Activated naive CD4-positive, alpha-beta T cell treated with anti-CD3 and anti-CD28 coated beads, Interleukin-2, amount 50 U/mL, for 24 hours (primary cell): ENCODE measurements at regions not wholly inside any gene's neighbourhood (a gene's known extent, or its start where the extent isn't known, plus 50 kb on each side); places are given as distances from the start of the nearest gene placed in this dataset.
"Not testable (repeated sequence)": the region's sequence is repeated elsewhere in the genome, so short reads cannot be mapped to it uniquely, and the experiment has no call there.

Source experiments
- H3K27ac Mint-ChIP-seq: one replicate; pipeline ENCODE4 v1.8.0; 2021; ENCODE audit warnings: mild to moderate bottlenecking, mixed read lengths
- H3K27me3 Mint-ChIP-seq: one replicate; pipeline ENCODE4 v1.8.0; 2021; ENCODE audit warnings: mixed read lengths
- H3K36me3 Mint-ChIP-seq: one replicate; pipeline ENCODE4 v1.8.0; 2021; ENCODE audit warnings: mixed read lengths
- H3K4me1 Mint-ChIP-seq: one replicate; pipeline ENCODE4 v1.8.0; 2021; ENCODE audit warnings: mixed read lengths
- H3K4me3 Mint-ChIP-seq: one replicate; pipeline ENCODE4 v1.8.0; 2021; ENCODE audit warnings: mild to moderate bottlenecking, mixed read lengths
- H3K9me3 Mint-ChIP-seq: one replicate; pipeline ENCODE4 v1.8.0; 2021; ENCODE audit warnings: mixed read lengths

GRCh38 chr13:75195495-75196146, 286.3 kb downstream of the TBC1D4 start:
- peaks cover 23% of the 10 kb centered on the region for H3K27me3 Mint-ChIP-seq

GRCh38 chr13:75194717-75195462, 287.1 kb downstream of the TBC1D4 start:
- peaks cover 23% of the 10 kb centered on the region for H3K27me3 Mint-ChIP-seq
- H3K36me3 Mint-ChIP-seq, result no peaks in the 10 kb centered on the region
- H3K4me1 Mint-ChIP-seq, result no peaks in the 10 kb centered on the region
- no peak overlapping the region for H3K4me3 Mint-ChIP-seq
- no peaks in the 10 kb centered on the region for H3K9me3 Mint-ChIP-seq
- H3K27ac Mint-ChIP-seq, result no peak overlapping the region

More at GRCh38 chr13:75195495-75196146, 286.3 kb downstream of the TBC1D4 start:
- no peak overlapping the region for H3K4me3 Mint-ChIP-seq
- no peaks in the 10 kb centered on the region for H3K36me3 Mint-ChIP-seq
- H3K27ac Mint-ChIP-seq, result no peak overlapping the region
- no peaks in the 10 kb centered on the region for H3K9me3 Mint-ChIP-seq
- no peaks in the 10 kb centered on the region for H3K4me1 Mint-ChIP-seq

GRCh38 chr13:75186379-75186778, 295.6 kb downstream of the TBC1D4 start:
- Mint-ChIP-seq H3K36me3 (peaks cover 1% of the 10 kb centered on the region), H3K27me3 (peaks cover 15% of the 10 kb centered on the region), H3K9me3 (peaks cover 18% of the 10 kb centered on the region), H3K4me1 (no peaks in the 10 kb centered on the region), H3K27ac (no peak overlapping the region), H3K4me3 (no peak overlapping the region)

- peaks cover 1% of the 10 kb centered on the region for H3K36me3 Mint-ChIP-seq
- H3K9me3 Mint-ChIP-seq, result peaks cover 18% of the 10 kb centered on the region
- H3K27me3 Mint-ChIP-seq, result peaks cover 24% of the 10 kb centered on the region
- H3K4me3 Mint-ChIP-seq, result no peak overlapping the region
- H3K4me1 Mint-ChIP-seq, result no peaks in the 10 kb centered on the region
- no peak overlapping the region for H3K27ac Mint-ChIP-seq
Observed at GRCh38 chr13:75181906-75182305, 300.1 kb downstream of the TBC1D4 start.

GRCh38 chr13:75180805-75181455, 301.0 kb downstream of the TBC1D4 start:
- peaks cover 18% of the 10 kb centered on the region for H3K9me3 Mint-ChIP-seq
- no peak overlapping the region for H3K4me3 Mint-ChIP-seq
- peaks cover 24% of the 10 kb centered on the region for H3K27me3 Mint-ChIP-seq
- peaks cover 1% of the 10 kb centered on the region for H3K36me3 Mint-ChIP-seq
- no peak overlapping the region for H3K27ac Mint-ChIP-seq
- no peaks in the 10 kb centered on the region for H3K4me1 Mint-ChIP-seq

GRCh38 chr13:75178436-75178835, 303.5 kb downstream of the TBC1D4 start:
- H3K27me3 Mint-ChIP-seq, result peaks cover 9% of the 10 kb centered on the region
- H3K27ac Mint-ChIP-seq, result no peak overlapping the region
- H3K9me3 Mint-ChIP-seq, result peaks cover 8% of the 10 kb centered on the region
- H3K36me3 Mint-ChIP-seq, result no peaks in the 10 kb centered on the region
- H3K4me1 Mint-ChIP-seq, result no peaks in the 10 kb centered on the region
- no peak overlapping the region for H3K4me3 Mint-ChIP-seq

GRCh38 chr13:75175575-75175974, 306.4 kb downstream of the TBC1D4 start:
- no peaks in the 10 kb centered on the region for H3K36me3 Mint-ChIP-seq
- H3K27me3 Mint-ChIP-seq, result peaks cover 8% of the 10 kb centered on the region
- no peak overlapping the region for H3K27ac Mint-ChIP-seq
- no peak overlapping the region for H3K4me3 Mint-ChIP-seq
- no peaks in the 10 kb centered on the region for H3K9me3 Mint-ChIP-seq
- no peaks in the 10 kb centered on the region for H3K4me1 Mint-ChIP-seq

- H3K4me1 Mint-ChIP-seq, H3K27me3 Mint-ChIP-seq, H3K4me3 Mint-ChIP-seq, H3K27ac Mint-ChIP-seq, H3K9me3 Mint-ChIP-seq, H3K36me3 Mint-ChIP-seq: not testable (repeated sequence)
Observed at GRCh38 chr13:75175097-75175496, 306.9 kb downstream of the TBC1D4 start.

GRCh38 chr13:75174481-75174880, 307.5 kb downstream of the TBC1D4 start:
- Mint-ChIP-seq H3K4me3 (no peak overlapping the region), H3K27me3 (peaks cover 8% of the 10 kb centered on the region), H3K36me3 (no peaks in the 10 kb centered on the region), H3K27ac (no peak overlapping the region), H3K9me3 (no peaks in the 10 kb centered on the region), H3K4me1 (no peaks in the 10 kb centered on the region)

GRCh38 chr13:75173457-75174356, 308.3 kb downstream of the TBC1D4 start:
- Mint-ChIP-seq H3K9me3 (no peaks in the 10 kb centered on the region), H3K4me3 (no peak overlapping the region), H3K27ac (no peak overlapping the region), H3K4me1 (no peaks in the 10 kb centered on the region), H3K36me3 (no peaks in the 10 kb centered on the region), H3K27me3 (peaks cover 3% of the 10 kb centered on the region)

- Mint-ChIP-seq H3K4me1 (no peaks in the 10 kb centered on the region), H3K36me3 (no peaks in the 10 kb centered on the region), H3K27ac (no peak overlapping the region), H3K4me3 (no peak overlapping the region), H3K9me3 (no peaks in the 10 kb centered on the region), H3K27me3 (no peaks in the 10 kb centered on the region)
Observed at GRCh38 chr13:75170311-75170710, 311.7 kb downstream of the TBC1D4 start.

GRCh38 chr13:75165543-75166230, 316.3 kb downstream of the TBC1D4 start:
- Mint-ChIP-seq H3K4me1 (no peaks in the 10 kb centered on the region), H3K27ac (no peak overlapping the region), H3K36me3 (no peaks in the 10 kb centered on the region), H3K4me3 (no peak overlapping the region), H3K27me3 (no peaks in the 10 kb centered on the region), H3K9me3 (no peaks in the 10 kb centered on the region)

- Mint-ChIP-seq H3K27ac (no peak overlapping the region), H3K36me3 (no peaks in the 10 kb centered on the region), H3K4me1 (no peaks in the 10 kb centered on the region), H3K4me3 (no peak overlapping the region), H3K27me3 (peaks cover 3% of the 10 kb centered on the region), H3K9me3 (no peaks in the 10 kb centered on the region)
Observed at GRCh38 chr13:75161804-75162203, 320.2 kb downstream of the TBC1D4 start.

- H3K4me3 Mint-ChIP-seq, result no peak overlapping the region
- peaks cover 3% of the 10 kb centered on the region for H3K27me3 Mint-ChIP-seq
- H3K9me3 Mint-ChIP-seq, result no peaks in the 10 kb centered on the region
- H3K27ac Mint-ChIP-seq, result no peak overlapping the region
- H3K4me1 Mint-ChIP-seq, result no peaks in the 10 kb centered on the region
- no peaks in the 10 kb centered on the region for H3K36me3 Mint-ChIP-seq
Observed at GRCh38 chr13:75160984-75161383, 321.0 kb downstream of the TBC1D4 start.

- H3K4me1 Mint-ChIP-seq, result no peaks in the 10 kb centered on the region
- peaks cover 5% of the 10 kb centered on the region for H3K36me3 Mint-ChIP-seq
- peaks cover 14% of the 10 kb centered on the region for H3K9me3 Mint-ChIP-seq
- peaks cover 20% of the 10 kb centered on the region for H3K27me3 Mint-ChIP-seq
- H3K4me3 Mint-ChIP-seq, result no peak overlapping the region
- H3K27ac Mint-ChIP-seq, result no peak overlapping the region
Observed at GRCh38 chr13:75154331-75154730, 327.6 kb downstream of the TBC1D4 start.
